HUES48 (cell line): ENCODE measurements at regions not wholly inside any gene's neighbourhood (a gene's known extent, or its start where the extent isn't known, plus 50 kb on each side); places are given as distances from the start of the nearest gene placed in this dataset.

ENCODE experiments used
- H3K27ac ChIP-seq: one replicate; pipeline ENCODE4 v1.7.0; 2013; ENCODE audit warnings: low read depth, low read length, inconsistent platforms
- H3K27me3 ChIP-seq: 2 replicates; pipeline ENCODE4 v1.6.1; 2013; ENCODE audit warnings: mild to moderate bottlenecking, low read length; ENCODE audit not compliant: control insufficient read depth, insufficient read depth
- H3K36me3 ChIP-seq: 2 replicates; pipeline ENCODE4 v1.6.1; 2013; ENCODE audit warnings: low read length; ENCODE audit not compliant: control insufficient read depth, insufficient read depth
- H3K4me1 ChIP-seq: 2 replicates; pipeline ENCODE4 v1.6.1; 2013; ENCODE audit warnings: mild to moderate bottlenecking, low read length; ENCODE audit not compliant: control insufficient read depth, insufficient read depth
- H3K4me3 ChIP-seq: 2 replicates; pipeline ENCODE4 v1.5.1; 2013; ENCODE audit warnings: mild to moderate bottlenecking, low read depth, low read length
- H3K9ac ChIP-seq: 2 replicates; pipeline ENCODE4 v1.6.1; 2013; ENCODE audit warnings: mild to moderate bottlenecking, low read depth, low read length, moderate library complexity
- H3K9me3 ChIP-seq: 2 replicates; pipeline ENCODE4 v1.6.1; 2013; ENCODE audit warnings: low read length; ENCODE audit not compliant: control insufficient read depth, insufficient read depth

- H3K4me1 ChIP-seq, result peaks cover 18% of the 10 kb centered on the region
- no peaks in the 10 kb centered on the region for H3K36me3 ChIP-seq
- no peak overlapping the region for H3K4me3 ChIP-seq
- no peaks in the 10 kb centered on the region for H3K27me3 ChIP-seq
- no peak overlapping the region for H3K9ac ChIP-seq
- no peak overlapping the region for H3K27ac ChIP-seq
- 0 out of 2 replicates have a peak, but pooled peaks cover 2% of the 10 kb centered on the region for H3K9me3 ChIP-seq
Observed at GRCh38 chr6:25065666-25066065, 129.9 kb upstream of the RIPOR2 start.

- H3K4me1 ChIP-seq, result peaks cover 12% of the 10 kb centered on the region
- H3K27ac ChIP-seq, result no peak overlapping the region
- H3K9ac ChIP-seq, result no peak overlapping the region
- no peaks in the 10 kb centered on the region for H3K36me3 ChIP-seq
- H3K9me3 ChIP-seq, result no peaks in the 10 kb centered on the region
- no peak overlapping the region for H3K4me3 ChIP-seq
- no peaks in the 10 kb centered on the region for H3K27me3 ChIP-seq
Observed at GRCh38 chr6:25066593-25066992, 130.8 kb upstream of the RIPOR2 start.

GRCh38 chr6:25068866-25069265 lies 133.1 kb upstream of the RIPOR2 start:
- H3K9me3 ChIP-seq, result no peaks in the 10 kb centered on the region
- H3K4me3 ChIP-seq, result no peak overlapping the region
- 0 out of 2 replicates have a peak, but pooled peaks cover 2% of the 10 kb centered on the region for H3K4me1 ChIP-seq
- no peaks in the 10 kb centered on the region for H3K36me3 ChIP-seq
- no peak overlapping the region for H3K9ac ChIP-seq
- no peak overlapping the region for H3K27ac ChIP-seq
- no peaks in the 10 kb centered on the region for H3K27me3 ChIP-seq

- Histone ChIP-seq H3K9ac (no peak overlapping the region), H3K27me3 (no peaks in the 10 kb centered on the region), H3K4me3 (no peak overlapping the region), H3K36me3 (no peaks in the 10 kb centered on the region), H3K27ac (no peak overlapping the region), H3K4me1 (0 out of 2 replicates have a peak, but pooled peaks cover 2% of the 10 kb centered on the region), H3K9me3 (no peaks in the 10 kb centered on the region)
Observed at GRCh38 chr6:25070547-25071366, 135.0 kb upstream of the RIPOR2 start.

- H3K27me3 ChIP-seq, result no peaks in the 10 kb centered on the region
- H3K9ac ChIP-seq, result no peak overlapping the region
- no peak overlapping the region for H3K4me3 ChIP-seq
- H3K27ac ChIP-seq, result no peak overlapping the region
- no peaks in the 10 kb centered on the region for H3K9me3 ChIP-seq
- no peaks in the 10 kb centered on the region for H3K36me3 ChIP-seq
- no peaks in the 10 kb centered on the region for H3K4me1 ChIP-seq
Observed at GRCh38 chr6:25078141-25078540, 142.4 kb upstream of the RIPOR2 start.

- no peaks in the 10 kb centered on the region for H3K36me3 ChIP-seq
- peaks cover 11% of the 10 kb centered on the region for H3K4me1 ChIP-seq
- H3K27me3 ChIP-seq, result no peaks in the 10 kb centered on the region
- H3K9me3 ChIP-seq, result no peaks in the 10 kb centered on the region
- no peak overlapping the region for H3K4me3 ChIP-seq
- H3K27ac ChIP-seq, result no peak overlapping the region
- no peak overlapping the region for H3K9ac ChIP-seq
Observed at GRCh38 chr6:25083784-25084507, 148.2 kb upstream of the RIPOR2 start.

- Histone ChIP-seq H3K9ac (no peak overlapping the region), H3K27me3 (no peaks in the 10 kb centered on the region), H3K4me3 (no peak overlapping the region), H3K9me3 (no peaks in the 10 kb centered on the region), H3K4me1 (peaks cover 11% of the 10 kb centered on the region), H3K36me3 (no peaks in the 10 kb centered on the region), H3K27ac (no peak overlapping the region)
Observed at GRCh38 chr6:25084508-25084833, 148.7 kb upstream of the RIPOR2 start.

- no peak overlapping the region for H3K9ac ChIP-seq
- no peaks in the 10 kb centered on the region for H3K9me3 ChIP-seq
- no peaks in the 10 kb centered on the region for H3K27me3 ChIP-seq
- no peak overlapping the region for H3K4me3 ChIP-seq
- H3K36me3 ChIP-seq, result no peaks in the 10 kb centered on the region
- H3K4me1 ChIP-seq, result peaks cover 11% of the 10 kb centered on the region
- H3K27ac ChIP-seq, result no peak overlapping the region
Observed at GRCh38 chr6:25085756-25086155, 150.0 kb upstream of the RIPOR2 start.

GRCh38 chr6:25086500-25087091 lies 150.8 kb upstream of the RIPOR2 start:
- Histone ChIP-seq H3K27me3 (no peaks in the 10 kb centered on the region), H3K9ac (no peak overlapping the region), H3K27ac (no peak overlapping the region), H3K4me3 (no peak overlapping the region), H3K36me3 (no peaks in the 10 kb centered on the region), H3K9me3 (no peaks in the 10 kb centered on the region), H3K4me1 (peaks cover 11% of the 10 kb centered on the region)

GRCh38 chr6:25088513-25088912 lies 152.8 kb upstream of the RIPOR2 start:
- no peaks in the 10 kb centered on the region for H3K27me3 ChIP-seq
- H3K27ac ChIP-seq, result no peak overlapping the region
- no peaks in the 10 kb centered on the region for H3K9me3 ChIP-seq
- H3K4me1 ChIP-seq, result peaks cover 11% of the 10 kb centered on the region
- no peak overlapping the region for H3K4me3 ChIP-seq
- H3K9ac ChIP-seq, result no peak overlapping the region
- no peaks in the 10 kb centered on the region for H3K36me3 ChIP-seq

- Histone ChIP-seq H3K9ac (no peak overlapping the region), H3K4me1 (peaks cover 11% of the 10 kb centered on the region), H3K36me3 (no peaks in the 10 kb centered on the region), H3K9me3 (no peaks in the 10 kb centered on the region), H3K4me3 (no peak overlapping the region), H3K27me3 (no peaks in the 10 kb centered on the region), H3K27ac (no peak overlapping the region)
Observed at GRCh38 chr6:25089442-25089841, 153.7 kb upstream of the RIPOR2 start.
